HFFc6 (cell line): ENCODE measurements at regions not wholly inside any gene's neighbourhood (a gene's known extent, or its start where the extent isn't known, plus 50 kb on each side); places are given as distances from the start of the nearest gene placed in this dataset.
A peak's percentile ranks its signal among the peaks of the same experiment; 100 is the strongest.

Experiments
- DNase-seq: peaks from one replicate; pipeline ENCODE4 v3.0.0-alpha.2; 2018
- H3K27ac Mint-ChIP-seq: 2 replicates; pipeline ENCODE4 v1.8.0; 2020; ENCODE audit warnings: mild to moderate bottlenecking, mixed read lengths
- H3K27me3 Mint-ChIP-seq: 2 replicates; pipeline ENCODE4 v1.8.0; 2021; ENCODE audit warnings: mild to moderate bottlenecking, moderate library complexity, mixed read lengths; ENCODE audit not compliant: insufficient read depth
- H3K36me3 Mint-ChIP-seq: 2 replicates; pipeline ENCODE4 v1.8.0; 2021; ENCODE audit warnings: low read depth, mixed read lengths
- H3K4me1 Mint-ChIP-seq: 2 replicates; pipeline ENCODE4 v1.8.0; 2020; ENCODE audit warnings: low read depth, mixed read lengths
- H3K4me3 Mint-ChIP-seq: 2 replicates; pipeline ENCODE4 v1.8.0; 2020; ENCODE audit warnings: mild to moderate bottlenecking, moderate library complexity, mixed read lengths
- H3K9me3 Mint-ChIP-seq: 2 replicates; pipeline ENCODE4 v1.8.0; 2020; ENCODE audit warnings: mild to moderate bottlenecking, mixed read lengths
- TF ChIP-seq, protein P1 (sequence below): fragments of 200-600 bp; sonication (generic); IDR thresholded peaks from 2 replicates; pipeline ENCODE4 v1.5.0; 2021; ENCODE audit warnings: antibody characterized with exemption, mild to moderate bottlenecking

DNA sequence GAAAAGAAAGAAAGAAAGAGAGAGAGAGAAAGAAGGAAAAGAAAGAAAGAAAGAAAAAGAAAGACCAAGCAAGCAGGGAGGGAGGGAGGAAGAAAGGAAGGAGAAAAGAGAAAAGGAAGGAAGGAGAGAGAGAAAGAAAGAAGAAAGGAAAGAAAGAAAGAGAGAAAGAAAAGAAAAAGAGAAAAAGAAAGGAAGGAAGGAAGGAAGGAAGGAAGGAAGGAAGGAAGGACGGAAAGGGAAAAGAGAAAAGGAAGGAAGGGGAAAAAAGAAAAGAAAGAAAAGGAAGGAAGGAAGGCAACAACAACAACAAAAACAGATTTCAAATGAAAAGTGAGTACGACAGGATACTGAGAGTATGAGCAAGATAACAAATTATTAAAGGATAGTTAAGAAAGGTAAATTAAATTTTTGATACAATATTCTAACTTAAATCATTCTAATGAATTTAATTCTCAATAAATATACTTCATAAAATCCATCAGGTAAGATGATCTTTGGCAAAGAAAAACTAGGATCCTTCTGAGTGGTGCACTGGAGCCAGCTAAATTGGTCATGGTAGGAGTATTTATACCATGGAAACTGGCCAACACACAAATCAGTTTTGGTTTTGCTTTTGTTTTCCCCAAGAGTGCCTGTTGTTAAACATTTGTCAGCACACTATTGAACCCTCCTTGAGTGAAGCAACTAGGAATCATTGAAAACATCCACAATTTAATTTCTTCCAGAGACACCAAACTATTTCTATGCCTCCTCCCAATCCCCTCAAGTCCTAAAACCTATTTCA, 56.1 kb upstream of the DYRK2 start:
- Mint-ChIP-seq H3K4me3 (peak overlapping the region; percentile 72), H3K4me1 (peaks cover 41% of the 10 kb centered on the region), H3K27ac (peak overlapping the region; percentile 4; the same call in 1 of the 2 replicates), H3K27me3 (peaks cover 3% of the 10 kb centered on the region; the same call in 1 of the 2 replicates), H3K36me3 (no peaks in the 10 kb centered on the region), H3K9me3 (no peaks in the 10 kb centered on the region)
- TF ChIP-seq, protein P1, sequence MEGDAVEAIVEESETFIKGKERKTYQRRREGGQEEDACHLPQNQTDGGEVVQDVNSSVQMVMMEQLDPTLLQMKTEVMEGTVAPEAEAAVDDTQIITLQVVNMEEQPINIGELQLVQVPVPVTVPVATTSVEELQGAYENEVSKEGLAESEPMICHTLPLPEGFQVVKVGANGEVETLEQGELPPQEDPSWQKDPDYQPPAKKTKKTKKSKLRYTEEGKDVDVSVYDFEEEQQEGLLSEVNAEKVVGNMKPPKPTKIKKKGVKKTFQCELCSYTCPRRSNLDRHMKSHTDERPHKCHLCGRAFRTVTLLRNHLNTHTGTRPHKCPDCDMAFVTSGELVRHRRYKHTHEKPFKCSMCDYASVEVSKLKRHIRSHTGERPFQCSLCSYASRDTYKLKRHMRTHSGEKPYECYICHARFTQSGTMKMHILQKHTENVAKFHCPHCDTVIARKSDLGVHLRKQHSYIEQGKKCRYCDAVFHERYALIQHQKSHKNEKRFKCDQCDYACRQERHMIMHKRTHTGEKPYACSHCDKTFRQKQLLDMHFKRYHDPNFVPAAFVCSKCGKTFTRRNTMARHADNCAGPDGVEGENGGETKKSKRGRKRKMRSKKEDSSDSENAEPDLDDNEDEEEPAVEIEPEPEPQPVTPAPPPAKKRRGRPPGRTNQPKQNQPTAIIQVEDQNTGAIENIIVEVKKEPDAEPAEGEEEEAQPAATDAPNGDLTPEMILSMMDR, result no peak
- DNase-seq, result peak; percentile 23

DNA sequence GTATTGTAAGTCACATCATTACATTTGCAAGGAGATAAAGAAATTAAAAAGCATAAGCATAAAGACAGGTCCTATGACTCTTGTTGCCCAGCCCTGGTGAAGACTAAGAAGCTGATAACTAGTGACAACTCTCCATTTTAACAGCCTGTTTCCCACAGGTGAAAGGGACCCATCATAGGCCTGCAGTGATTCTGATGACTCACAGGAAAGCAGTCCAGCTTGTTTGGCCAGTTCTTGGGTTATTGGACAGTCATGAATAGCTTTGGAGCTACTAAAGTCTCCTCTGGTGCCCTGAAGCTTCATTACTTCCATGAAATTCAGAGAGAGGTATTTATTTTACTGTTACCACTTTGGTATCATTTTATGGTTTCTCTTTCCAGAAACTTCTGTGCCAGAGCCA, 55.5 kb upstream of the DYRK2 start:
- peak; percentile 50 for DNase-seq

DNA sequence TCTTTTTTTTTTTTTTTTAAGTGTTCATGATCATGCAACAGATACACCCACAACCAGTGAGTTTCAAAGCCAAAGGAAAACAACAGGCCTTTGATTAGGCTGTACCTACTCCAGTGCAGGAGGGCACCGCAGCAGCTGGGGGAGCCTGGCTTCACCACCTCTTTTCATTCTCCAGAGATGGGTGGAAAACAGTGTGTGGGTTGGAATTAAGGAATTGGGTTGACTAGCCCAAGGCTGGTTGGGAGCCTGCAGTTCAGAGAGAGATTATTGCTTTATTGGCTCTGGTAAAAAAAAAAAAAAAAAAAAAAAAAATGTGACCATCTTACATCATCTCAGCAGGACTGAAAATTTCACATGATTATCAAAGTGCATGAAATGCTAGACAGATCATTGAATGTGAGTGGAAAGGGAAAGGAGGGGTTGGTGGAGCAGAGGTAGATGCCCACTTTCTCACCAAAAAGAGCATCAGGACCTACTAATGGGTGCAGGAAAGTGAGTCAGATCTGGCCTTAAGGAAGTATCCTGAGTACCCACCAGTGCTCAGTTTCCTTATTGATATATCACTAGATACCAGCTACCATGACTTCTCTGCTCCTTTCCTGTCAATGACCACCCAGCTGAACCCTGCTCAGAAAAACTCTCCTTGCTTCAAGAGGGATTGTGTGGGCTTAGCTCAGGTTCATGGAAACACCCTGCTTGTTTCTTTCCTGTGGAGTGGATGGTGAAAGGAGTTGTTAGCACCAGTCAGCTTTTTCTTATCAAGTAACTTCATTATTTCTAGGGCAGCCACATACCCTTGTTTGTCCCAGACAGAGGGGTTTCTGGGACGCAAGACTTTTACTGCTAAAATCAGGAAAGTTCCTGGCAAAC, 54.8 kb upstream of the DYRK2 start:
- Mint-ChIP-seq H3K36me3 (no peaks in the 10 kb centered on the region), H3K27ac (no peak overlapping the region), H3K27me3 (peaks cover 3% of the 10 kb centered on the region; the same call in 1 of the 2 replicates), H3K9me3 (no peaks in the 10 kb centered on the region), H3K4me1 (peaks cover 41% of the 10 kb centered on the region), H3K4me3 (no peak overlapping the region)
- no peak for DNase-seq
- TF ChIP-seq, protein P1, result no peak

More for the DNA sequence above, 55.5 kb upstream of the DYRK2 start:
- no peaks in the 10 kb centered on the region for H3K9me3 Mint-ChIP-seq
- peak overlapping the region; percentile 72 for H3K4me3 Mint-ChIP-seq
- TF ChIP-seq, protein P1, result no peak
- H3K27me3 Mint-ChIP-seq, result peaks cover 3% of the 10 kb centered on the region; the same call in 1 of the 2 replicates
- H3K36me3 Mint-ChIP-seq, result no peaks in the 10 kb centered on the region
- peak overlapping the region; percentile 4; the same call in 1 of the 2 replicates for H3K27ac Mint-ChIP-seq
- peaks cover 41% of the 10 kb centered on the region for H3K4me1 Mint-ChIP-seq

DNA sequence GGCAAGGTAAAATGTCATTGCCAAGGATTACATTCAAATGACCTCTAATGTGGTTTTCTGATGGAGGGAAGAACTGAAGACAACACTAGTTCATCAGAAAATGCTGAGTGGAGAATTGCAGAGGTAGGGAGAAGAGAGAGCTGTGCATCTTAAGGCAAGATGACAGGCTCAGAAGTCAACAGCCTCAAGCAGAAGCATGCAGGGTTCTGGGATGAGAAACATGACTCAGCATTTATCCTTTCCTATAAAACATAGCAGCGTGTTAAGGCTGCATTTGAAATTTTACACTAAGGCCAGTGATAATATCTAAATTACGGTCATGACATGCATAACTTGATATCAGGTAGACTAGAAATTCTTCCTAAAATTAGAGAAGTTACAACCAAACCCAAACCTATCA, 53.7 kb upstream of the DYRK2 start:
- Mint-ChIP-seq H3K4me1 (peaks cover 41% of the 10 kb centered on the region), H3K36me3 (no peaks in the 10 kb centered on the region), H3K27me3 (no peaks in the 10 kb centered on the region), H3K4me3 (no peak overlapping the region), H3K27ac (no peak overlapping the region), H3K9me3 (no peaks in the 10 kb centered on the region)
- peak; percentile 16 for DNase-seq
- TF ChIP-seq, protein P1, result no peak

DNA sequence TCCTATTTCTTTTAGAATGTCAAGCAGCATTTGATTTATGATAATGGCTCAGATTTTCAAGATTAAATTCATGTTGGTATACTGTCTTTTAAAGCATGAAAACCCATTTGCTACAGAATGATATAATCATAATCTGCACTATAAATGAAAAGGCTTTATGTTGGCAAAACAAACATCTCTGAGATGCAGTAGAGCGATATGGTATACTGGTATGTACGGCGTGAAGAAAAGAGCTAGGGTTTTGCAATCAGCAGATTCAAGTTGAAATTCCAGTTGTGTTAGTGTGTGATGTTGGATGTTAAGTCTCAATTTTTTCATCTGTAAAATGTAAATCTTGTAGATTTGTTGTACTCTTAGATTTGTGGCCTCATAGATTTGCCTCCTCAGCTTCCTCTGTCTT, 53.2 kb upstream of the DYRK2 start:
- no peaks in the 10 kb centered on the region for H3K9me3 Mint-ChIP-seq
- H3K36me3 Mint-ChIP-seq, result no peaks in the 10 kb centered on the region
- TF ChIP-seq, protein P1, result no peak
- no peak for DNase-seq
- H3K4me3 Mint-ChIP-seq, result no peak overlapping the region
- H3K4me1 Mint-ChIP-seq, result peaks cover 41% of the 10 kb centered on the region
- H3K27ac Mint-ChIP-seq, result no peak overlapping the region
- no peaks in the 10 kb centered on the region for H3K27me3 Mint-ChIP-seq
